HG03571 (cell line): ENCODE measurements at regions not wholly inside any gene's neighbourhood (a gene's known extent, or its start where the extent isn't known, plus 50 kb on each side); places are given as distances from the start of the nearest gene placed in this dataset.
"Not testable (repeated sequence)": the region's sequence is repeated elsewhere in the genome, so short reads cannot be mapped to it uniquely, and the experiment has no call there.

Experiments used
- ATAC-seq: cut with Tn5 transposase; IDR thresholded peaks from one replicate; pipeline ENCODE4 v1.9.1; 2021; ENCODE audit not compliant: unreplicated experiment

DNA sequence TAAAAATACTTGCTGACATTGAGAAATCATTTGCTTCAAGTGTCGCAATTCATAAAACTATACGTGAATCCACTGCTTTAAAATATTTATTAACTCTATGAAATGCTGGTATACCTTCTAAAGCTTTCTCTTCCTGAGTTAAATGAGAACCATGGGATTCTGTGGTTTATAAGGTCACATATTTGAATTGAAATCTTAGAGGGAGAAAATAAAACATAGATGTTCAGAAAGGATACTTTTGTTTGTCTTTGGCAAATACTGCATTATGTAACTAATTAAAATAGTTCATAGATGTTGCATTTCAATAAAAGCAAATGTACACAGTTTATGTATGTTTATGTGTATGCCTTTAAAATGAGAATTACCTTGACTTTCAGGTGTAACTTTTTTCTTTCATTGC is 250.1 kb downstream of the FAM170A start:
- ATAC-seq, result no peak

DNA sequence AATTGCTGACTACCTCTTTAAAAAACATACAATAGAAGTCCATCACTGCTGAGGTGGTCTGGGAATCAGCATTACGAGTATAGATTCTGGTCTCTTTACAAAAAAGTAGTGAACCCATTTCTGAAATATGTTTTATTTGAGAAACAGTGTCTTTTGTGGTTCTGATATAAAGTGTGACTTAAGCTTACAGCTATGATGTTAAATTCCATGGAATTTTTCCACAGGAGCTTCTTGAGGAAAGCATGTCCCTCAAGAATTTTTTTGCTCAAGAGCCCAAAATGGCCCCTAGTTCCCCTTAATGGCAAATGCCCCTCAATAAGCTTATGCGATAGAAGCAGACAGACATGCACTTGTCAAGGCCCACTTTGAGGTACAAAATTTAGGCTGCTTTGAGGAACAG is 265.7 kb downstream of the FAM170A start:
- ATAC-seq, result no peak

DNA sequence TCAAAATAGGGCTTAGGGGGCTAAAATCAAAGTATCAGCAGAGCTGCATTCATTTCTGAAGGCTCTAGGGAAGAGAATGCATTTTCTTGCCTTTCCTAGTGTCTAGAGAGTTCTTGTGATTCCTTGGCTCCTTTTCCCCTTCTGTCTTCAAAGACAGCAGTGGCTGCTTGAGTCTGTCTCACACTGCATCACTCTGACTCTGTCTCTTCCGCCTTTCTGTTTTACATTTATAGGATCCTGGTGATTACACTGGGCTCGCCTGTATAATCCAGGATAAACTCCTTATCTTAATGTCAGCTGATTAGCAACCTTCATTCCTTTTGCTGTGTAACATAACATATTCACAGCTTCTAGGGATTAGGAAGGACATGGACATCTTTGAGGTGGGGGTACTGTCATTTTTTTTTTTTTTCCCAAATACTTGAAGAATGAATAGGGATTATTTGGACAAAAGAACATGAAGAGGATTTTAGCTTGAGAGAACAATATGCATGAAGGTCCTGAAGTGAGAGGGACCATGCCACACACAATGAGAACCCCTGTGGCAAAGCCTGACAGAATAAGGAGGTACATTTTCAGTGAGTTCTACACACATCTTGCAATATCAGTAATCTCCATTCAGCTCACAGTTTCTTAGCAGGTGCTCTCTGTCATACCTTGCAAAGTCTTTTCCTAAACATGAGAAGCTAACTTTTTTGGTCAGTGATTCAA is 267.6 kb downstream of the FAM170A start:
- ATAC-seq, result no peak

DNA sequence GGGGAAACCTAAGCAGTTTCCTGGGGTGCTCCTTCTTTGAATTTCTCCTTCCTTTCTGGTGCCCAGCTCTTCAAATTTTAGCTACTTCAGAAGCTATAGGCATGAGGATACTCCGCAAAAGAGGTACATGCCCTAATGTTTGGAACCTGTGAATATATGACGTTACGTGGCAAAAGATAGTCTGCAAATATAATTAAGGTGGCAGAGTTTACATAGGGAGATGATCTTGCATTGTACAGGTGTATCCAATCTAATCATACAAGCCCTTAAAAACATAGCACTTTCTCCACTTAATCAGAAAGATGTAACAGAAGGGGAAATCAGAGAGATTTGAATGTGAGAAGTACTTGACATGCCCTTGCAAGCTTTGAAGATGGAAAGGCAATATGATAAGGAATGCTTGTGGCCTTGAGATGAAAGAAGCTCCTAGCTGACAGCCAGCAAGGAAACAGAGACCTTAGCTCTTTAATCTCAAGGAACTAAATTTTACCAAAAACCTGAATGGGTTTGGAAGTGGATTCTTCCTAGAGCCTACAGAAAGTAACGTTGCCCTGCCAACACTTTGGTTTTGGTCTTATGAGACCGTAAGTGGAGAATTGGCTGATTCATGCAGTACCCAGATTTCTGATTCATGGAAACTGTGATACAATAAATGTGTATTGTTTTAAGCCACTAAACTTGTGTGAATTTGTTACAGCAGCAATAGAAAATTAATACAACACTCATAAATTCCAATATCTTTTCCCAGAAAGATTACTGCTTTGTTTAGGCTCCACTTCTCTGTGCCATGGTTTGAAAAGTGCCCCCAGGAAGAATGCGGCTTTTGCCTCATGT is 268.4 kb downstream of the FAM170A start:
- no peak for ATAC-seq

DNA sequence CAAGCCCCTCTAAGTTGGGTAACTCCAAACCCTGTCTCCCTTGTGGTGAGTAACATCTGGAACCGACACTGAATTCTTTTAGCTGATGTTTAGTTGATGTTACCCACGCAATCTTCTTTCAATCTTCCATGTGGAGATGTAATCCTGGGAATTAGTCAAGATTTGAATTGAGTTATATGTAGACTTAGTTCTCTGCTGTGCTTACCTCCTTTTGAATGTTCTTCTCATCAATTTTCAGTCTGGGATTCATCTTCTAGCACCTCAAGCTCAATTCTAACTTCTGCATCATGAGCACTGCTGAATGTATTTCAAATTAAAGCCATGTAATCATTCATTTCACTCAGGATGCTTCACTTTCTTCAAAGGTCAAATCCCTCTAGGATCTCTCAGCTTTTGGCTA is 270.6 kb downstream of the FAM170A start:
- ATAC-seq, result no peak

DNA sequence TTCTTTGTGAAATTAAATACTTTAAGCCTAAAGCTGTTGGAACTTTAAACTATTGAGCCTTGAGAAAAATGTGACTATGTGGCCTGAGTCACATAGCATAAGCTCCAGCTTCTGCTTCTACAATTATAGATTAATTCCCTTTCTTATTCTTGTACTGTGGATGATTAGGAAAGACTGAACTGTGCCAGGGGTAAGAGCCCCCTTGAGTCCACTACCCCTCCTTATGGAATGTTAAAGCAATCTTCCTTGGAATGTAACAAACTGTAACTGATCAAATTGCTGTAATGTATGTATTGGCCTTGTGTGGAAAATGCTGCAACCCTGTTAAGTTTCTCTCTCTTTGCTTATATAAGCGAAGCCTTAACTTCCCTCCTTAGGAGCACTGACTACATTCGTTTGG is 273.2 kb downstream of the FAM170A start:
- no peak for ATAC-seq

DNA sequence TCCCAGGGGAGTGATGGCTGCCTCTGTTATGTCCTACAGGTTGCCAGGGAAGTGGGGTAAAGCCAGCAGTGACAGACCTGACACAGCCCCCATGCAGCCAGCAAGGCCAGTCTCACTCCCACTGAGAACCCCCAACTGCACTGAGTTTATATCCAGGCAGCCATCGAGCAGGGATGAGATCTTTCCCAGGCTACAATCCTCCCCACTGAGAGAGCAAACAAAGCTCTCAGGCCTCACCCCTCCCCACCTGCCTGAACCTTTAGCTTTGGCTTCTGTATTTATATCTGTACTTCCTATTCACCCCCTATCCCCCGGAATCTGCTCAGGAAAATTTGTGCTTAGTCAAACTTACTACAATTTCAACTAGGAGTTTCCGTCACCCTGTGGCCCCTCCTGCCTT is 284.1 kb downstream of the FAM170A start:
- no peak for ATAC-seq

DNA sequence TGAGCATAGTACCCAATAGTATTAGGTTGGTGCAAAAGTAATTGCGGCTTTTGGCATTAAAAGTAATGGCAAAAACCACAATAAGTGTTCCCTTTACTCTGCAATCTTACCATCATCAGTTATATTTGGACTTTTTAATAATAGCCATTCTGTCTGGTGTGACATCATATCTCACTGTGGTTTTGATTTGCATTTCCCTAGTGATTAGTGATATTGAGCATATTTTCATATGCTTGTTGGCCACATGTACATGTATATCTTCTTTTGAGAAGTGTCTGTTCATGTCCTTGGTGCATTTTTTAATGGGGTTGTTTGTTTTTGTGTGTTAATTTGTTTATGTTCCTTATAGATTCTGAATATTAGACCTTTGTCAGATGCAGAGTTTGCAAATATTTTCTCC is 289.9 kb downstream of the FAM170A start:
- no peak for ATAC-seq

DNA sequence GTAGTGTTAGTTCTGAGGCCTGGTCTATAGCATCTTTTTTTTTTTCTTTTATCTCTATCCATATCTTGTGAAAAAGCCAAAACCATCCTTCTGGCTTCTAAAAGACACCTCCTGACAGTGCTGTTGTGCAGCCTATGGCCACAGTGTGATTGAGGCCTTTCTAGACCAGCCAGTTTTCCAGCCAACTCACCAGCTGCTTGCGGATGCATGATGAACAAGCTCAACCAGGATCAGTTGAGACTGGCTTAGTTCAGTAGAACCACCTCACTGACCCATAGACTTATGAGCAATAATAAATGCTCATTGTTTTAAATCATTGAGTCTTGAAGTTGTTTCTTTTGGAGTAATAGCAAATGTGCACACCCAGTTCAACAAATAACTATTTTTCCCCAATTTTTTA is 296.9 kb downstream of the FAM170A start:
- ATAC-seq, result no peak

DNA sequence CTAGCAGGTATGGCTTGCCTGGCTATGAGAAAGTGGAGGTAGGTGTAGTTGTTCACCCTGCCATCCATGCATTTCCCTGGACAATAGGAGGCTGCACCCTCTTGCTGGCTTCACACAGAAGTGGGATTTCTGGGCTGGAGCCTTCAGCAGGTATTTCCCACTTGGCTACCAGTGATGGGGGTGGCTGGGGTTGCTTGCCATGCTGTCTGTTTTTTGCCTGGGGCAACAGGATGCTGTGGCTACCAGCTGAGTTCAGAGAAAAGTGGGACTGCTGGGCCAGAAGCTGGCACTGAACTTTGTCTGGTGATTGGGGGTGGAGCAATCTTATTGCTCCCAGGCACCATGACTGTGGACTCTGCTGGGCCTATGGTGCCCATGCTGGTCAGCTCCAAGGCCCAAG is 299.6 kb downstream of the FAM170A start:
- no peak for ATAC-seq

DNA sequence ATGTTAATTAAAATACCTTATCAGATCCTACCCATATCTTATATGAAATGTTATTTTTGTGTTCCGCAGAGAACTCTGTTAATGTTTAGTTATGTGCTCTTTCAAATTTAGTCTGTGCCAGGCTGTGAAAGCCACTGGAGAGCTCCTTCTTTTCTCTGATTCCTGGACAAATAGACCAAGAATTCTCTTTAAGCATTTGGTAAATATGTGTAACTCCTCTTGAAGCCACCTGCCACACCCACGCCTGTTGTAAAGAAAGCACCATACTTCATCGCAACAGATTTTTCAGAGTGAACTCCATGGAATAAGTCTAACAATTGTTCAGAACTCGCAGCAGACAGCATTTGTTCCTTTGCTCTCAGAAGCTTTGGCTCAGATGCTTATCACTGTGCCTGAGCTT is 301.1 kb downstream of the FAM170A start:
- no peak for ATAC-seq

DNA sequence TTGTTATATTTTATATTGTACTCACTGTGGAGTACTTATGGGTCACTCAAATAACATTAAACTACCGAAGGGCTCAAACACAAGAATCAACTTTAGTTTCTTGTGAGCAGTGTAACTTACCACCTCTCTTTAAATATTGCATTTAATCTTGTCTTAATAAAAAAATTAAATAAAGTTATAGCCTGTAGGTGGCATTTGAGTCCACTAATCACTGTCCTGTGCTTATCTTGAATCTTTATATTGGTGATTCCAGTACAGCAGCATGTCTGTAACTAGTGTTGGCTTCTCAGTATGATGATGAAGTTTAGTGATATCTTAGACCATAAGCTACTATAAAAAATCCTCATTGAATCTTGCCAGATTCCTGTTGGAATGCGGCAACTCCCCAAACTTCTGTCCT is 313.8 kb downstream of the FAM170A start:
- ATAC-seq, result no peak

DNA sequence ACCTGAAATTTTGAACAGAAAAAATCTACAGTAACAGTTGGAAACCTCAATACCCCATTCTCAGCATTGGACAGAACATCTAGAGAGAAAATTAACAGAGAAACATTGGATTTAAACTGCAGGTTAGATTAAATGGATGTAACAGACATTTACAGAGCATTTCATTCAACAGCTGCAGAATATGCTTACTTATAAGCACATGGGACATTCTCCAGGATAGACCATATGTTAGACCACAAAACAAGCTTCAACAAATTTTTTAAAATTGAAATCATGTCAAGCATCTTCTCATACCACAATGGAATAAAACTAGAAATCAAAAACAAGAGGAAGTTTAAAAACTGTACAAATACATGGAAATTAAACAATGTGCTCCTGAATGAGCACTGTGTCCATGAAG is 316.3 kb downstream of the FAM170A start:
- ATAC-seq, result no peak

DNA sequence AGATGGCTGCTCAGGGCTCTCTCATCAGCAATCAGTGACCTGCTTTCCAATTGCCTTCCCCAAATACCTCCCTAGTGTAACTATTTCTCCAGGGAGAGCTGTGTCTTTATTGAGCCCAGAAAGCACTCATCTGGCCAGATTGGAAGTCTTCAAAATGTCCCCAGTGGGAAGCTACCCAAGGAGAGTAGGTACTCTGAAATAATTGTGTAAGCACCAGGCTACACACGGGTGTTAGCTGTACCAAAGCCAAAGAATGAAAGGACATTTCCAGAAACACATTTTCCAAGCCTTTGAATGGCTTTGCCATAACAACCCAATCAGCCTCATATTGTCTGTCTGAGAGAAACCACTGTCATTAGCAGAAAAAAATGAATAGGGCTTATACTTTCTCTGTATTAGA is 318.8 kb downstream of the FAM170A start:
- ATAC-seq, result no peak

DNA sequence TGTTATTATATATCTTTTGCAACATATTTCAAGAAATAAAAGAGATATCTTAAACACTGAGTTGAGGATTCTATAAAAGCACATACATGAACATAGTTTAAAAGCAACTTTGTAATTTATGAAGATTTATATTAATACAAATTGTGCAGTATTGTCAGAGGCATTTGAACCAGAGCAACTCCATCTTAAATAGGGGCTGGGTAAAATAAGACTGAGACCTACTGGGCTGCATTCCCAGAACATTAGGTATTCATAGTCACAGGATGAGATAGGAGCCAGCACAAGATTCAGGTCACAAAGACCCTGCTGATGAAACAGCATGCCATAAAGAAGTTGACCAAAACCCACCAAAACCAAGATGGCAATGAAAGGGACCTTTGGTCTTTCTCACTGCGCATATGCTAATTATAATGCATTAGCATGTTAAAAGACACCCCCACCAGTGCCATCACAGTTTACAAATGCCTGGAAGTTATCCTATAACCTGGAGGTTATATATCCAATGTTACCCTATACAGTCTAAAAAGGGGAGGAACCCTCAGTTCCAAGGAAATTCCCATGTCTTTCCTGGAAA is 320.2 kb downstream of the FAM170A start:
- ATAC-seq, result no peak

DNA sequence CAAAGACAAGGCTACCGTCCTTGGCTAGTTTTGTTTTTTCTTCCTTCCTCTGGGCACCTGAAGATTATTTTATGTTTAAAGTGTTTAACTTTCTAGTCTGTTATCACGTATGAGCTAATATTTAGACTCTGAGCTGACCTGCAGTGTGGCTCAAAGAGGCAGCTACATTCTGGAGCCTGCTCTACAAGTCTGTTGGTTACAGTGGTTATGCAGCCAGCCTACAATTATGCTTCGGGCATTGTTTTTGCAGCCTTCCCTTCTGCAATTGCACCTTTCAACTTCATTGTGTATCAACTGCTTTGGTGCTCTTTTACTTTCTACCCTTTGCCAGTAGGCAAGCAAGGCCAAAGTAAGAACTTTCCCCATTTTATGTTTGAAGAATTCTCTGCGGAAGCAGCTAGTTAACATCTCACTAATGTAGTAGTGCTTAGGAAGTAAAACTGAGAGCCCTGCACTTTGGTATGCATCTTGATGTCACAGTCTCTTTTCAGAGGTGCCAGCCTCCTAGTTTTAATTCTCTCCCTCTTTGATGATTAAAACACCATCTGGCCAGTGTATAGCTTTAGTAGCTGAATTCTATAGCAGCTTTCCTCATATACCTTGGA is 322.1 kb downstream of the FAM170A start:
- ATAC-seq, result no peak

DNA sequence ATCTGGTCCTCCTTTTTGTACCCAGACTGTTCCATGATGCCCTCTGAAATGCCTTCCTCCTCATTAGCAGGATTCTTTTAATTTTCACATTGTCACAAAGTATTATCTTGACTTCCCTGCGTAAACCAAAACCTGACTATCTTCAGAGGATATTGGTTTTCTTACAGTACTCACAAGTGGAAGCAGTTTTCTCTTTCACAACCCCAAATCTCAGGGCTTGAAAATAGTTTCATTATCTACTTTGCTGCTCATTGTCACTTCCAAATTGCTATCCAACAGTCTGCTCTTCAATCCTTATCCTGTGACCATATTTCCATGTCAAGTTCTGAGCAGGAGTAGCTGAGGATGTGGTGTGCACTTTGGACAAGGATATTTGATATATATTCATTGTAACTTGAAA is 324.1 kb downstream of the FAM170A start:
- no peak for ATAC-seq

DNA sequence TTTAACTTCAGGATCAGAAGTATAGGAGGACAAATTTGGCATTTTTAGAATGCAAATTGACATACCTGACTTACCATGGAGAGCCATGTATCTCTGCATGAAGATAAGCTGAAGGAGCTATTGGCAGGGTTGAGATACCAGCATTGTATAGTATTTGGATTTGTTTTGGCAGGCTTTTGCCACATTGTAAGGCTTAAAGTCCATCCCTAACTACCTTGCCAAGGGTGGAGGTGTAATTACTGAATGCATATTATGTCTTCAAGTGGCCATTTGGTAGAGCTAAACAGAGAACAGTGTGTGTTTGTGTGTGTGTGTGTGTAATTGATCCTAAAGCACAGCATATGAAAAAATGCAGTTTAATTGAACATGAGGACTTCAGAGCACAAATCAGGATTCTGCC is 324.7 kb downstream of the FAM170A start:
- ATAC-seq, result no peak

DNA sequence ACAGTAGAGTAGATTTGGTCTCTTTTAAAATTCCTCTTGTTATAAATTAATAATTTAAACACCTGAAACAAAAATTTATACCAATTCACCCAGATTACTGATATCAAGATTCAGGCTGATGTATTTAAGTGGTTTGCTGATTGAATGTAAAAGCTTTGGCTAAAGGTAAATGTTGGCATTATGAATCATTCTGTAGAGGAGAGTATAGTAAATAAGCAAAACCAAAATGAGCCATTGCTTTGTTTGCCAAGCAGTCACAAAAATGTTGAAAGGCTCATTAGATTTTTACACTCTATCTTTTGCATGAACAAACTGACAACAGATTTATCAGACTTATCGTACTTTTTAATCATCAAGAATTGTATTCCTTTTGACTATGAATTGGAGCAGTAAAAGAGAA is 332.6 kb downstream of the FAM170A start:
- no peak for ATAC-seq

DNA sequence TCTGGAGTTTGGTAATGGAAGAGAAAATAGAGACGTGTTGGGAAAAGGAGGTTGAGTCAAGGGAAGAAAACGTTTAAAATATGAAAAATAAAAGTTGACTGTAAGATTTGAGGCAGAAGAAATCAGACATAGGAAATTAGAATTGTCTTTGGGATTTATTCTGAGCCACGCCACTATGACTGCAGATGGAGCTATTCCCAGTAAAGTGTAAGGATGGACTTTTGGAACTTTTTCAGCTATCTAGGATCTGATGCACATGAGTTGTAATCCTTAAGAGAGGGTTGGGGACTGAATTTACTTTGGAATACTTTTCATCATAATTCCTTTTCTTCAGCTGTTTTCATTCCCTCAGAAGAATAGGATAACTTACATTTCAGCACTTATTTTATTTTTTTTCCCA is 336.7 kb downstream of the FAM170A start:
- no peak for ATAC-seq

DNA sequence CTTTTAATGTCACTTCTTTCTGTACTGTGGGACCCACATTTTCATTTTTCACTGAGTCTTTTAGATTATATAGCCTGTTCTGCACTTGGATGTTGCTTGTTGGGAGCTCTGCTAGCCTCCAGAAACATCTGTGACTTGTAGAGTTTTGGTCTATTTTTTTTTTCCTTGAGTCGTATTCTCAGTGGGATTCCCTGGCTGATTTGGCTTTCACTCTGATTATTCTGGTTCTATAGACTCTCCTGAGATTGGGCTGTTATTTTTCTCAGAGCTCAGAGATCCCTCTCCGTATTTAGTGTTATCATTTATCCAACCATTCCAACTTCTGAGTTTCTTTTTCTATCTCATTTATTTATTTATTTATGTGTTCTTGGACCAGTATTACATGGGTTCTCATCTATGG is 339.3 kb downstream of the FAM170A start:
- ATAC-seq, result no peak

DNA sequence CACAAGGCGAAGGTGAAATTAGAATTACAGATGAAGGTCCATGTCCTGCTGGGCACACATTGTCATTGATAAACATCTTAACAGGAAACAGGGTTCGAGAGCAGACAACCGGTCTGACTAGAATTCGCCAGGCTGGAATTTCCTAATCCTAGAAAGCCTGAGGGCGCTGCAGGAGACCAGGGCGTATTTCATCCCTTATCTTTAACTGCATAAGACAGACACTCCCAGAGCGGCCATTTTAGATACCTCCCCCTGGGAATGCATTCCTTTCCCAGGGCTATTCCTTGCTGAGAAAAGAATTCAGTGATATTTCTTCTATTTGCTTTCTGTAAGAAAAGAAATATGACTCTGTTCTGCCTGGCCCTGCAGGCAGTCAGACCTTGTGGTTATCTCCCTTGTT is 357.7 kb downstream of the FAM170A start:
- ATAC-seq, result not testable (repeated sequence)
